Gastrocnemius medialis (tissue), 4 donors: ENCODE measurements at regions not wholly inside any gene's neighbourhood (a gene's known extent, or its start where the extent isn't known, plus 50 kb on each side); places are given as distances from the start of the nearest gene placed in this dataset.

ENCODE experiments used
- CTCF ChIP-seq, 5 experiments: fragments of 450-650 bp in 3 of 5; fragments of 200-600 bp in 2 of 5; sonication (generic) in 2 of 5; IDR thresholded peaks in 4 of 5; conservative IDR thresholded peaks in 1 of 5; 1 replicate in 4 of 5; 2 replicates in 1 of 5; pipeline ENCODE4 v1.5.1; 2016 to 2019; ENCODE audit warnings: antibody characterized with exemption in 5 of 5, mild to moderate bottlenecking in 3 of 5, moderate library complexity in 3 of 5
- POLR2A ChIP-seq, 2 donors: fragments of 450-650 bp; IDR thresholded peaks; one replicate each; pipeline ENCODE4 v1.6.1; 2017; ENCODE audit warnings: antibody characterized with exemption in 2 of 2, mild to moderate bottlenecking in 2 of 2, moderate library complexity in 2 of 2

- no peak for TF ChIP-seq CTCF (IDR thresholded peaks at IDR 0.05 in 4 of 5, conservative IDR thresholded peaks at IDR 0.05 in 1 of 5)
- no peak for TF ChIP-seq POLR2A (IDR thresholded peaks at IDR 0.05)
Measured at GRCh38 chr6:113707194-113707593, 150.0 kb upstream of the MARCKS start.
